HG03521 (cell line): ENCODE measurements at regions not wholly inside any gene's neighbourhood (a gene's known extent, or its start where the extent isn't known, plus 50 kb on each side); places are given as distances from the start of the nearest gene placed in this dataset.
"Not testable (repeated sequence)": the region's sequence is repeated elsewhere in the genome, so short reads cannot be mapped to it uniquely, and the experiment has no call there.

Source experiments
- ATAC-seq: cut with Tn5 transposase; IDR thresholded peaks from one replicate; pipeline ENCODE4 v1.9.1; 2021; ENCODE audit warnings: mild to moderate bottlenecking, moderate library complexity; ENCODE audit not compliant: unreplicated experiment

- ATAC-seq: no peak
These were observed 169.9 kb downstream of the PRL start for GRCh38 chr6:22126910-22127309.

GRCh38 chr6:22129751-22130150, 167.1 kb downstream of the PRL start:
- no peak for ATAC-seq

GRCh38 chr6:22132656-22133055, 164.2 kb downstream of the PRL start:
- ATAC-seq: no peak

DNA sequence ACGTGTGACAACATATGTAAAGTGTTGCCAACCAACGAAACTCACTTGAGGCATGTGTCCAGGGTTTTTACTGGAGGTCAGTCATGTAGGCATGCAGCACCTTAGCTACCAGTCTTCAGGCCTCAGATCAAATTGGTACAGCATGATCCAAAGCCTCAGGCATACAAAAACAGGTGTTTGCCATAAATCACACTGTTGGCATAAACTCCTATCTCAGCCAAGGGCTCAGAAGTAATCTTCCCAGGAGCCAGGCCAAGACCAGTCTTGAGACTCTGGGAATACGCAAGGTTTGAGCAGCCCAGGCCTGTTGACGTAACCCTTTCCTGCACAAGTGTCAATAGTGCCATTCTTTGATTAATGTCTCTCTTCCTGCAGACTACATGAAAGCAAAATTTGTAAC, 163.5 kb downstream of the PRL start:
- ATAC-seq: no peak

DNA sequence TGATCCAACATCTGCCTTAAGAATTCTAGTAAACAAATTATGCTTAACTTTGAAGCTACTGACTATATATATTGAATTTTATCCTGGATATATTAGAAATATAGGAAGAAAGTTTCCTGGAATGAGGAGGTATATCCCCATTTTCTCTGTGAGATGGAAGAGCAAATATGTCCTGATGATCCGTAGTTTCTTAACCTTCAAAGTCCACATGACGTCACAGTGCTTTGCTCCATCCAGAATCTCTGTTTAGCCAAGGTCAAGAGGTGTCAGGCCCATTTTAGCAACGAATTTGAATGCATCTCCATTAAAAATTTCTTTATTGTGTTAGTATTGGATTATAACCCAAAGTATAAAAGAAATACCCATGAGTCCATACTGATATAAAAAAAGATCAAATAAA, 162.5 kb downstream of the PRL start:
- no peak for ATAC-seq

DNA sequence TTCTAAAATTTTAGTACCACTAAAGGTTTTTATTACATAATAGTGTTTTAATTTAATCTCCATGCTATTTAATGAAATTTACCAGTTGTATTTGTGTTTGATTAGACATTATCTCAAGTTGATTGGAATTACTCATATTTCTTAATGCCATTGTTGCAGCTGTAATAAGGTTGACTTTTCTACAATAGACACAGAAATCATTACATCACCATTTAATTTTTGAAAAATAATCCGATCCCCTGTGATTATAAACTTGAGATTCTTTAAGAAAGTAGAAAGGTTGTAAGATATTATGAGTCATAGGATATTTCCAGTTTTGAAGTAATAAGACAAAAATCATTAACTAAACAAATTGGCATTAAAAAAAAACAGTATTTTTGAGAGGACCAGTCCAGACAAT, 161.4 kb downstream of the PRL start:
- no peak for ATAC-seq

- ATAC-seq: not testable (repeated sequence)
These were observed 156.1 kb downstream of the PRL start for GRCh38 chr6:22140736-22141135.

- no peak for ATAC-seq
These were observed 155.5 kb downstream of the PRL start for GRCh38 chr6:22141241-22141745.

DNA sequence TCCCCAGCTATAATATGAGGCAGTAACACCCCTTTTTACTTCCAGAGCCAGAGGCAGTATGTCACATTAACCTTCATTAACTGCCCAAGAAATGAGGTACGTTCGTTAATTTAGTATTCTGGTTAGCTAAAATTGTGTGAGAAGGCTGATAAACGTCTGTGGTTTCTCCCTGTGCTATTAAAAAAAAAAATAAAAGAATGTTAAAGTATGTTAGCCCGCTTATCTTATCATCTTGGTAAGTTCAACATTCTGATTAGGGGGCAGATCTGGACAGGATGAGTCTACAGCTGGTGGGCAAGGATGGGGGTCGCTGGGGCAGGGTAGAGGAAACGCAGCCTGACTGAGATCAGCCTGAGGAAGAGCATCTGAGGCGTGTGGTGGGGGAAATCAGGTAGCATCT, 154.0 kb downstream of the PRL start:
- no peak for ATAC-seq

DNA sequence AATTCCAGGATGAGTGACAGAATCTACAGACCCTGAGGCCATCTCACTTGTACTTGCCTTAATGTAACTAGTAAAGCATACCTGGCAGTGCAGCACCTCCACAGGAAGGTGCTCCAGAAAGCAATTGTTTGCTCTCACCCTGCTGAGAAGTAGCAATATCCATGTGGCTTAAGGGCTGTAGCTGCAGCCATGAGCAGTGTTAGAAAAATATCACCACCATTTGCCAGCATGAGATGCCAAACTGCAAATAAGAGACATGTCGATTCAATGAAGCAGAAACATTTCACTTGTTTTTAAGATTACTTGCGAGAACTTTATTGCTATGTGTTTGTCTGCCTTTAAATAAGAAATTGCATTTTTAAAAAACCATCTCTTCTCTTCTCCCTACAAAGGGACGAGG, 151.5 kb downstream of the PRL start:
- ATAC-seq: no peak

DNA sequence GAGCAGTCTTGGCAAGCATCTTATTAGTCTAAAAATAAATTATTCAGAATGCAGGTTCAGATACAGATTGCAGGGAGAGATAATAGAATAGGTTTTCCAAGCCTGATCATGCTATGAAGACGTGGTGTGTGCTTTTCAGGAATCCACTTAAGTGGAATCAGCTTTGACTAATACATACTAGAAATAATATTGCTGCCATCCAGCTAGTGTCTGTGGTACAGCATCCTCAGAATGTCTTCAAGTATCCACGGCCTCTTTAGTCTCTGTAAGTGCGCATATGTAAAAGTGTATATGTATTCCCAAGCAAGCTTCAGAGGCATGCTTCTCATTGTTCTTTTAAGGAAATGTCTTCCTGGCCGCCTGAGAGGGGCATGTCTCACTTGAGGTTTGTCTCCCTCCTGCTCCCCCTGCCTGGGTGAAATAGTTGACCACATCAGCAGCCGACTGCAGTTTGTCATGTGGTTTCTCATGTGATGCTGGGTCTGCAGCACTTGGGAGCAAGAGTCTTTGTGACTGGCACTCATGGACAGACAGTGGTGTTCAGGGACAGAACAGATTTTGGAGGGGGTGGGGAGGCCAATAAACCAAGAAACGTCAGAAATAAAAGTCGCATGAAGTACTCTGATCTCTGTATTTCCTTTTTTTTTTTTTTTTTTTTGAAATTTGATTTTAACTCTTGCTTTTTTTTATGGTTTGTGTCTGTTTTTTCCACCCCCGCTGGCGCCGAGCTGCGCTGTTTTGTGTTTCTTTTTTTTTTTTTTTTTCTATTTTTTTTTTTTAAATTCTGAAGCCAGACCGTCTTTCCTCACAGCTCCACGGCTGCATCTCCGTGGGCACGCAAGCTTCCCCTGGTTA, 150.8 kb downstream of the PRL start:
- ATAC-seq: no peak

DNA sequence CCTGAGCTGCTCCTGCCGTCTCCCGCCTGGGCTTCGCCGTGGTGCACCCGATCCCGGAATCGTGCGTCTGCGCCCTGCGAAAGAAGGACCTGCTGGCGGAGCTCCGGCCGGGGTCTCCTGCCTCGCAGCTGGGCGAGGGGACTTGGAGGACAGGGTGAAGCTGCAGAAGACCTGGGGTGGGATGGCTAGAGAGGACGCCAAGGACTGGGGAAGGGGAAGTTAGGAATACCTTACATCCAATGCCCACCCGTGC, 150.2 kb downstream of the PRL start:
- ATAC-seq: no peak

DNA sequence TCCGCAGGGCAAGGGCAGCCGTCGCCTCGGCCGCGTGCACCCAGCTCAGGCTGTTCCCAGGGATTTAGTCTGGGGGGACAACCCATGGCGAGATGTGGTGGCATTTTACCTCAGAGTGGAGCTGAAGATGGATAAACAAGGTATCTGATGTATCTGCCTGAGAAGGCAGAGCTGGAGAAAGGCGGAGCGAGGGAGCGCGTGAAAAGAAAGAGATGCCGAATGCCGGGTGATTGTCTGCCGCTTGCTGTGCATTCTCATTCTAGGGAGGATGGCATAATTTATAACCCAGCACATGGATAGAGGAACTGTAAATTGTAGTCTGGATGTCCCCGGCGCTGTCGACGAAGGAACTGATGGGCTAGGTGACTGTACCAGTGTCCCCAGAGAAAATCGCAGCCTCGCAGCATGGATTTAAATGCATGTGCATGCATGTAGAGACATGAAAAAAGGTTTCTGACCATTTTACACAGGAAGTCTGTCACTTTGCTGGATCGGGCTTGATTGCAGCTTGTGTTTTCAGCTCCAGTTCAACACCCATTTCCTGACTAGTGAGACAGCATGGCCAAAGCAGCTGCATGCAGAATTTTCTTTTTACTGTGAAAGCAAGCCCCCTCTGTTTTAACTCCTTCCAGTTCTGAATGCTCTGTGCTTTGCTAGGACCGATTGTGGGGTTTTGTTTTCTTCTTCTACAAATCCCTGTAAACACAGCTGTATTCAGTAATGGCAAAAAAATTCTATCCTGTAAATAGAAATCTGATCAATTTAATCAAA, 149.7 kb downstream of the PRL start:
- ATAC-seq: no peak

DNA sequence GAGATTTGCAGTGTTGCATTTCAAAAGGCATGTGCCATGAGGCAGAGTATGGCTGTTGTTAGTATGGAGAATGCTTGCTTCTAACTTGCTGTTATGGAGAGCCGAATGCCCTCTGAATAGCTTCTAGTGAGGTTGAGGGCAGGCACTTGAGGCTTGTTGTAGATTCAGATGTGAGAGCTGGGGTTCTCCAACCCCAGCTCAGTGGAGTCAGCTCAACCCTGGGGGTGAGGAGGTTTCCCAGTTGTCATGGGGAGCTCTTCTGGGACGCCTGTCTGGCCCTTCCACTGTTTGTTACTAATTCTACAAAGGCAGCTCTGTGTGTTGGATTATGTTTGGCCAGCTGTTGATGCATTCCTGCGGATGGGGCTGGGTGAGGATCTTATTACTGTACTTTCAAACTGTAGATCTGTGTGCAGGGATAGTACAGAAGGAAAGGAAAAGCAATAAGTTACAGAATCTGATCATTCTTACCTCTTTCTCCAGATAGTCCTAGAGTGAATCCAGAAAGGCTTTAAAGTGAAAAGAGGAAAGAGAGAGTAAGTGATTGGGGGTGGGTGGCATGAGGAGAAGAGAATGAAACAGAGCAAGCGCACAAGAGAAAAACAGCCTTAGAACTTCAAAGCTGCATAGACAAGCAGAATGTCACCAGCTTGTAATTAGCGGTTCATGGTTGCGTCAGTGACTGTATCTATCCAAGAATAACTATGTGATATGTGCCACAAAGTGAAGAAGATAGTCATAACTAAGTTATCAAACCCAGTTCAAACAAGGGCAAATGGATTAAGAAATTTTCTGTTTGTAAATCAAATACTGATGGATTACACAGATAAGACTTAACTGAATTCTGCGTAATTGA, 148.7 kb downstream of the PRL start:
- ATAC-seq: no peak

DNA sequence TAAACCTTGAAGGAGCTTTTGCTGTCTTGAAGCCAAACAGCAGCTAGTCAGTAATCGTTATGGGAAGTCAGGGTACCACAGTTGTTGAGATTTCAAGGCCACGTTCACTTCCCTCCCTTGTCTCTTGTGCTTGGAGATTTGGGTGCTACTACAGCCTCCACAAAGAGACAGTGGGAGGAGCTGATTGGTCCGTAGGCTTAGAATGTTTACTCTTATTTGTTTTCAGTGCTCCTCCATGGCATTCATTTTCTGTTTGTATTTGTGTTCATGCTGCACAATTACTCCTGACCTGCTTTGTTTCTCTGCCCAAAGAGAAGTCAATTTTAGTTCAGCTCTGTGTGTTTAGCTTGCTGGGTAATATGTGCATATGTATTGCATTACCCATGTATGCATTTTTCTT, 147.7 kb downstream of the PRL start:
- ATAC-seq: no peak

DNA sequence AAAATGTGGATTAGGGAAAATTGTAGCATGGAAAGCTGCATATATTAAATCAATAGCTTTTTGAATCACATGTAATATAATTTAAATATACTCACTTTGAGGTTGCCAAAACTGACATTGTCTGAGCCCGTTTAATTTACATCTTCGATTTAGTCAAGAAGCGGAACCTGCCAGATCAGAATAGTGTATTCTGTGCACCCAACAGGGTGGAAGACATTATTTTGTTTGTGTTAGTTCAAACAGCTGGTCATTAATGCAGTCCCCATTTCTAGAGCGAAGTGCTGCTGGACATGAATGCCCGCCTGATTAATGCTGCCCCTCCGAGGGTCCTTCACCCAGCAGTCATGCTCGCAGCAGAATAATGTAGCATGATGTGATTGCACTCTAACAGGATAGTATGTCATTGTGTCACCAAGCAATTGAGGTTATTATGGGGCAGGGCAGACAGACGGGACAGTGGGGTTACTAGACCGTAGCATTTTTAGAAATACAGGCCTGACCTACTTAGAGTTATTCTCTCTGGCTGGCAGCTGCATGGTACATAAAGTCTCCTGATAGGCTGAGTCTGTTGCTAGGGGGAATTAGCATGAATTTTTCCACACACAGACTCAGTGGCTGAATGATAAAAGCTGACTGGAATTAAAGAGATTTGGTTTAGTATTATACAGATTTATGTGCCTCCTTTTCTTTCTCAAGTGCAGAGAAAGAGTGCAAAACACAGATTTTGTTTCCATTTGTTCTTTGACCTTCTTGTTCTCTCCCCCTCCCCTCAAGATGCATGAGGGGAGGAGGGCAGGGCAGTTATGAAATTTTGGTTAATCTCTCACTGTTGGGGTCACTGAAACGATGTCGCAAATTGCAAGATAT, 147.1 kb downstream of the PRL start:
- no peak for ATAC-seq

DNA sequence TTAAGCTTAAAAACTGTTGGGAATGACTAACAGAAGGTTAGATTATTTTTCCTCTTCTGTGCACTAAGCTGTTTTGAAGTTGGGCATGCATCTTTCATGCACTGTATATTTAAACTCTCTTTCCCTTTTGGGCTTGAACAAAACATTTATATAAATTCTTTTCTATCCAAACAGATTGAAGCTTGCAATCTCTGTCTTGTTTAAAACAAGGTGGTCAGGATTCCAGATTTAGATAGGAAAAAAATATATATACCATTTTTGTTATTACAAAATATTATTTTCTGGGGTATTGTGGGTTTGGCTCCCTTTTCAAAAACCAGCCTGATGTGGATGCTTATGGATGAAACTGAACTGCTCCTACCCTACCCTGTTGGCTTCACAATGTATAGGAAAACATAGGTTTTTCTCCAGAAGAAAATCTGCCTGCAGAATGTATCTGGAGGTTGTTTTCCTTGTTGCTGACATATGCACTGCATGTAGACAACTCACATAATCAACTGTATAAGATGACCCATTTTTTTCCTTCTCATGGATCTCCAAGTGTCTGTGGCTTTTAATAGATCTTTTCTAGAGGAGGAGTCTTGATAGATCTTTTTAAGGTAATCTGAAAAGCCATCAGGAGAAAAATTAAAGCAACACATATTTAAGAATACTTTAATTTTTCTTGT, 146.3 kb downstream of the PRL start:
- ATAC-seq: no peak

DNA sequence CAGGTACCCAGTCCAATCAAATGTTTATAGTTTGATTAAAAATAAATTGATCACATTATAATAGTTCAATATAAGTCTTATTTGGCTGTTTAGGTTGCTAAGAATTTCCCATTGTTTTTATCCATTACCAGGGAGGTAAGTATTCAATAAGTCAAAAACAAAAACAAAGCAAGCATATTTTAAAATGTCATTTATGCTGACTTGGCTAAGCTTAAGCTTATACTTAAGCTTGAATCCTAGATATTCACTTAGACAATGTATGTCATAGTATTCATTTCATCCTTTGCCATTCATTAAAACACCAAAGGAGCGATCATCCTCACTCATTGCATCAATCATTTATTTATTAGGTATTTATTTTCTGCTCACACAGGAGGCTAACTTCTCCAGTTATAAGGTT, 144.9 kb downstream of the PRL start:
- no peak for ATAC-seq

- ATAC-seq: no peak
These were observed 144.0 kb downstream of the PRL start for GRCh38 chr6:22152841-22153240.
